ENCODE measurements at regions not wholly inside any gene's neighbourhood (a gene's known extent, or its start where the extent isn't known, plus 50 kb on each side); places are given as distances from the start of the nearest gene placed in this dataset.

GRCh38 chr5:135139381-135140134 is 105.5 kb upstream of the PITX1 start:
- intact Hi-C loops (cut with DNase I) = no loop called here
- Histone ChIP-seq H3K27me3 (ENCODE audit: insufficient read depth in 3 of 3, low read length in 2 of 3) (no peaks in the 10 kb centered on the region), H3K4me3 (no peak overlapping the region), H3K36me3 (ENCODE audit: insufficient read depth in 1 of 2, low read depth in 1 of 2) (no peaks in the 10 kb centered on the region), H3K4me1 (peaks cover 18% of the 10 kb centered on the region), H3K9me3 (no peaks in the 10 kb centered on the region), H3K27ac (no peak overlapping the region)
- peak; percentile 53 to 72 (median 64) for ATAC-seq
- no peak for DNase-seq
- 72 to 74% (median 73%) methylated on average over 12 of the region's 12 CpGs for WGBS, 3 donors
- TF ChIP-seq CTCF (IDR thresholded peaks at IDR 0.05) = no peak

GRCh38 chr5:135138116-135138850 is 104.3 kb upstream of the PITX1 start:
- intact Hi-C loops (cut with DNase I) = no loop called here
- no peak for TF ChIP-seq CTCF (IDR thresholded peaks at IDR 0.05)
- Histone ChIP-seq H3K27ac (no peak overlapping the region), H3K9me3 (no peaks in the 10 kb centered on the region), H3K4me3 (no peak overlapping the region), H3K27me3 (ENCODE audit: insufficient read depth in 3 of 3, low read length in 2 of 3) (no peaks in the 10 kb centered on the region), H3K36me3 (ENCODE audit: insufficient read depth in 1 of 2, low read depth in 1 of 2) (no peaks in the 10 kb centered on the region), H3K4me1 (peaks cover 18% of the 10 kb centered on the region)
- no peak for DNase-seq
- 85 to 88% (median 88%) methylated on average over 4 of the region's 4 CpGs for WGBS, 3 donors
- ATAC-seq = no peak

GRCh38 chr5:135137146-135137915 is 103.3 kb upstream of the PITX1 start:
- Histone ChIP-seq H3K36me3 (ENCODE audit: insufficient read depth in 1 of 2, low read depth in 1 of 2) (no peaks in the 10 kb centered on the region), H3K27me3 (ENCODE audit: insufficient read depth in 3 of 3, low read length in 2 of 3) (no peaks in the 10 kb centered on the region), H3K4me3 (no peak overlapping the region), H3K27ac (no peak overlapping the region), H3K4me1 (peaks cover 18% of the 10 kb centered on the region), H3K9me3 (no peaks in the 10 kb centered on the region)
- DNase-seq = no peak
- WGBS, 3 donors = 94 to 95% (median 94%) methylated on average over 13 of the region's 13 CpGs
- no peak for TF ChIP-seq CTCF (IDR thresholded peaks at IDR 0.05)
- intact Hi-C loops (cut with DNase I) = no loop called here
- ATAC-seq = no peak

- Histone ChIP-seq H3K27me3 (ENCODE audit: insufficient read depth in 3 of 3, low read length in 2 of 3) (no peaks in the 10 kb centered on the region), H3K9me3 (no peaks in the 10 kb centered on the region), H3K4me1 (peaks cover 18% of the 10 kb centered on the region), H3K4me3 (no peak overlapping the region), H3K27ac (no peak overlapping the region), H3K36me3 (ENCODE audit: insufficient read depth in 1 of 2, low read depth in 1 of 2) (no peaks in the 10 kb centered on the region)
- intact Hi-C loops (cut with DNase I) = no loop called here
- no peak for ATAC-seq
- TF ChIP-seq CTCF (IDR thresholded peaks at IDR 0.05) = no peak
- WGBS, 3 donors = 73 to 95% (median 86%) methylated on average over 2 of the region's 2 CpGs
- no peak for DNase-seq
Measured at GRCh38 chr5:135136546-135136945, 102.5 kb upstream of the PITX1 start.

Measured in psoas muscle (tissue), 7 donors.